ENCODE measurements at regions not wholly inside any gene's neighbourhood (a gene's known extent, or its start where the extent isn't known, plus 50 kb on each side); places are given as distances from the start of the nearest gene placed in this dataset.
"Not testable (repeated sequence)": the region's sequence is repeated elsewhere in the genome, so short reads cannot be mapped to it uniquely, and the experiment has no call there.

- Histone ChIP-seq H3K36me3 (ENCODE audit: control insufficient read depth, insufficient read depth, low read length) (no peaks in the 10 kb centered on the region), H3K9me3 (ENCODE audit: control insufficient read depth, low read length) (no peaks in the 10 kb centered on the region), H3K27ac (ENCODE audit: low read depth, low read length, severe bottlenecking) (no peak overlapping the region), H3K4me3 (ENCODE audit: extremely low read depth, insufficient read depth, low read length, poor library complexity, severe bottlenecking) (no peak overlapping the region), H3K4me1 (ENCODE audit: control insufficient read depth, insufficient read depth, low read length, poor library complexity, severe bottlenecking) (no peaks in the 10 kb centered on the region)
- 85 to 87% methylated on average over 5 of the region's 5 CpGs for WGBS, 2 experiments (ENCODE audit: insufficient coverage in 2 of 2)
Measured at GRCh38 chr3:87797872-87798566, 260.8 kb downstream of the CGGBP1 start.

GRCh38 chr3:87796843-87797185, 262.0 kb downstream of the CGGBP1 start:
- no peaks in the 10 kb centered on the region for H3K4me1 ChIP-seq (ENCODE audit: control insufficient read depth, insufficient read depth, low read length, poor library complexity, severe bottlenecking)
- no peak overlapping the region for H3K4me3 ChIP-seq (ENCODE audit: extremely low read depth, insufficient read depth, low read length, poor library complexity, severe bottlenecking)
- H3K36me3 ChIP-seq (ENCODE audit: control insufficient read depth, insufficient read depth, low read length) = no peaks in the 10 kb centered on the region
- H3K9me3 ChIP-seq (ENCODE audit: control insufficient read depth, low read length) = no peaks in the 10 kb centered on the region
- H3K27ac ChIP-seq (ENCODE audit: low read depth, low read length, severe bottlenecking) = no peak overlapping the region
- WGBS, 2 experiments (ENCODE audit: insufficient coverage in 2 of 2) = 100% methylated on average over 1 of the region's 3 CpGs; no CpG with 5 or more reads in 1 of the 2 experiments

- WGBS, 2 experiments (ENCODE audit: insufficient coverage in 2 of 2) = 82 to 89% methylated on average over 2 of the region's 2 CpGs
- Histone ChIP-seq H3K36me3 (ENCODE audit: control insufficient read depth, insufficient read depth, low read length) (no peaks in the 10 kb centered on the region), H3K4me3 (ENCODE audit: extremely low read depth, insufficient read depth, low read length, poor library complexity, severe bottlenecking) (no peak overlapping the region), H3K4me1 (ENCODE audit: control insufficient read depth, insufficient read depth, low read length, poor library complexity, severe bottlenecking) (no peaks in the 10 kb centered on the region), H3K27ac (ENCODE audit: low read depth, low read length, severe bottlenecking) (no peak overlapping the region), H3K9me3 (ENCODE audit: control insufficient read depth, low read length) (no peaks in the 10 kb centered on the region)
Measured at GRCh38 chr3:87796137-87796842, 262.5 kb downstream of the CGGBP1 start.

GRCh38 chr3:87795701-87796100, 263.1 kb downstream of the CGGBP1 start:
- no CpG with 5 or more reads among the region's 1 CpG for WGBS, 2 experiments (ENCODE audit: insufficient coverage in 2 of 2)
- Histone ChIP-seq H3K27ac (ENCODE audit: low read depth, low read length, severe bottlenecking) (no peak overlapping the region), H3K4me1 (ENCODE audit: control insufficient read depth, insufficient read depth, low read length, poor library complexity, severe bottlenecking) (no peaks in the 10 kb centered on the region), H3K36me3 (ENCODE audit: control insufficient read depth, insufficient read depth, low read length) (no peaks in the 10 kb centered on the region), H3K9me3 (ENCODE audit: control insufficient read depth, low read length) (no peaks in the 10 kb centered on the region), H3K4me3 (ENCODE audit: extremely low read depth, insufficient read depth, low read length, poor library complexity, severe bottlenecking) (no peak overlapping the region)

GRCh38 chr3:87793337-87793877, 265.4 kb downstream of the CGGBP1 start:
- Histone ChIP-seq H3K9me3 (ENCODE audit: control insufficient read depth, low read length) (no peaks in the 10 kb centered on the region), H3K36me3 (ENCODE audit: control insufficient read depth, insufficient read depth, low read length) (no peaks in the 10 kb centered on the region), H3K27ac (ENCODE audit: low read depth, low read length, severe bottlenecking) (no peak overlapping the region), H3K4me3 (ENCODE audit: extremely low read depth, insufficient read depth, low read length, poor library complexity, severe bottlenecking) (peak overlapping the region; percentile 44), H3K4me1 (ENCODE audit: control insufficient read depth, insufficient read depth, low read length, poor library complexity, severe bottlenecking) (no peaks in the 10 kb centered on the region)
- 6 to 14% methylated on average over 13 to 15 of the region's 17 CpGs for WGBS, 2 experiments (ENCODE audit: insufficient coverage in 2 of 2)

GRCh38 chr3:87792534-87793336, 266.1 kb downstream of the CGGBP1 start, which contains the start of gene HTR1F:
TSS of gene HTR1F (plus strand) at chr3:87792706.
- Histone ChIP-seq H3K27ac (ENCODE audit: low read depth, low read length, severe bottlenecking) (no peak within 1 kb of the TSS), H3K9me3 (ENCODE audit: control insufficient read depth, low read length) (no peaks in the 10 kb centered on the region), H3K4me3 (ENCODE audit: extremely low read depth, insufficient read depth, low read length, poor library complexity, severe bottlenecking) (peak within 1 kb of the TSS; percentile 44), H3K4me1 (ENCODE audit: control insufficient read depth, insufficient read depth, low read length, poor library complexity, severe bottlenecking) (no peaks in the 10 kb centered on the region), H3K36me3 (ENCODE audit: control insufficient read depth, insufficient read depth, low read length) (no peaks in the 10 kb centered on the region)
- 1% methylated on average over 31 to 33 of the region's 62 CpGs for WGBS, 2 experiments (ENCODE audit: insufficient coverage in 2 of 2)

GRCh38 chr3:87792198-87792533, 266.6 kb downstream of the CGGBP1 start:
- Histone ChIP-seq H3K4me1 (ENCODE audit: control insufficient read depth, insufficient read depth, low read length, poor library complexity, severe bottlenecking) (no peaks in the 10 kb centered on the region), H3K9me3 (ENCODE audit: control insufficient read depth, low read length) (no peaks in the 10 kb centered on the region), H3K36me3 (ENCODE audit: control insufficient read depth, insufficient read depth, low read length) (no peaks in the 10 kb centered on the region), H3K27ac (ENCODE audit: low read depth, low read length, severe bottlenecking) (no peak overlapping the region), H3K4me3 (ENCODE audit: extremely low read depth, insufficient read depth, low read length, poor library complexity, severe bottlenecking) (peak overlapping the region; percentile 44)
- WGBS, 2 experiments (ENCODE audit: insufficient coverage in 2 of 2) = 34 to 63% methylated on average over 5 to 6 of the region's 10 CpGs

GRCh38 chr3:87791248-87792027, 267.4 kb downstream of the CGGBP1 start:
- WGBS, 2 experiments (ENCODE audit: insufficient coverage in 2 of 2) = 80 to 84% methylated on average over 1 to 3 of the region's 9 CpGs
- Histone ChIP-seq H3K9me3 (ENCODE audit: control insufficient read depth, low read length) (no peaks in the 10 kb centered on the region), H3K27ac (ENCODE audit: low read depth, low read length, severe bottlenecking) (no peak overlapping the region), H3K4me3 (ENCODE audit: extremely low read depth, insufficient read depth, low read length, poor library complexity, severe bottlenecking) (no peak overlapping the region), H3K4me1 (ENCODE audit: control insufficient read depth, insufficient read depth, low read length, poor library complexity, severe bottlenecking) (no peaks in the 10 kb centered on the region), H3K36me3 (ENCODE audit: control insufficient read depth, insufficient read depth, low read length) (no peaks in the 10 kb centered on the region)

- not testable (repeated sequence) for H3K4me1 ChIP-seq (ENCODE audit: control insufficient read depth, insufficient read depth, low read length, poor library complexity, severe bottlenecking); H3K36me3 ChIP-seq (ENCODE audit: control insufficient read depth, insufficient read depth, low read length); H3K4me3 ChIP-seq (ENCODE audit: extremely low read depth, insufficient read depth, low read length, poor library complexity, severe bottlenecking); H3K9me3 ChIP-seq (ENCODE audit: control insufficient read depth, low read length); H3K27ac ChIP-seq (ENCODE audit: low read depth, low read length, severe bottlenecking)
- 78 to 83% methylated on average over 3 of the region's 3 CpGs for WGBS, 2 experiments (ENCODE audit: insufficient coverage in 2 of 2)
Measured at GRCh38 chr3:87789049-87789448, 269.8 kb downstream of the CGGBP1 start.

GRCh38 chr3:87788516-87788915, 270.3 kb downstream of the CGGBP1 start:
- no peaks in the 10 kb centered on the region for H3K4me1 ChIP-seq (ENCODE audit: control insufficient read depth, insufficient read depth, low read length, poor library complexity, severe bottlenecking)
- 40 to 86% methylated on average over 1 of the region's 4 CpGs for WGBS, 2 experiments (ENCODE audit: insufficient coverage in 2 of 2)

More at GRCh38 chr3:87788516-87788915, 270.3 kb downstream of the CGGBP1 start:
- Histone ChIP-seq H3K4me3 (ENCODE audit: extremely low read depth, insufficient read depth, low read length, poor library complexity, severe bottlenecking) (no peak overlapping the region), H3K36me3 (ENCODE audit: control insufficient read depth, insufficient read depth, low read length) (no peaks in the 10 kb centered on the region), H3K27ac (ENCODE audit: low read depth, low read length, severe bottlenecking) (no peak overlapping the region), H3K9me3 (ENCODE audit: control insufficient read depth, low read length) (no peaks in the 10 kb centered on the region)
